NB4 (cell line): ENCODE measurements at regions not wholly inside any gene's neighbourhood (a gene's known extent, or its start where the extent isn't known, plus 50 kb on each side); places are given as distances from the start of the nearest gene placed in this dataset.

Source experiments
- MYC ChIP-seq: IDR thresholded peaks from 2 replicates; pipeline ENCODE4 v1.6.1; 2011; ENCODE audit warnings: low read depth, low read length
- POLR2A ChIP-seq: IDR thresholded peaks from 2 replicates; pipeline ENCODE4 v1.6.1; 2011; ENCODE audit warnings: mild to moderate bottlenecking; ENCODE audit not compliant: insufficient read length; ENCODE audit errors: extremely low read depth
- TF ChIP-seq, protein P1 (sequence below): IDR thresholded peaks from one replicate; pipeline ENCODE4 v1.5.1; 2012; ENCODE audit warnings: low read depth, low read length

DNA sequence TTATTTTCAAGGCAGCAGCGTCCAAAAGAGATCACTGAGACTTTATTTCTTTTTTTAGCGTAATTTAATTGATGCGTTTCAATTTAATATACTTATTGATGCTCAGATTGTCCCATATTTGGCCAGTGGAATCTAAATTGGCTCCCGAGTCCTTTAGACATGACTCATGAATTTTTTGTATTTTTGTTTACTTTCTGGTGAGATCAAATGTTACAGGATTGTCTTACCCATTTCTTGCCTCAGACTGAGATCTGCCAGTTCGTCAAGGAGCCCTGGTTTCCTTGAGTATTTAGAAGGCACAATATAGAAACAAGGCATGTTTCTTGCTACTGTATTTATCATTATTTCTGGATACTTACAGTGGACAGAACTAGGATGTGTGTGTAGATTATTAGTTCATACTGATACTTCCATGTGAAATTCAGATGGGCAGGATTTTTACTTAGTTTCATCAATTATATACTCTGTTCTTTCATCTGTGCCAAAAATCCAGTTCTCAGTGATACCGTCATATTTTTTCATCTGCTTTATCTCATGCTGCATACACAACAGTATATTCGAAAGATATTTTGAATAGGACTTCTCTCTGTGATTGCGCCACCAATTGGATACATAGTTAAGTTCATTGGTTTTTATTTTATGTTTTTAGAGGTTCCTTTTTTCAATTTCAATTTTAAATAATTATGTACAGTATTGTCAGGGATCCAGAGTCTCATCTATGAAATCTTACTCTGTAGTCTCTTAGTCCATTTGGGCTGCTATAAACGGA lies 436.9 kb upstream of the C2CD4B start:
- TF ChIP-seq MYC (no peak), POLR2A (no peak)
- TF ChIP-seq, protein P1, sequence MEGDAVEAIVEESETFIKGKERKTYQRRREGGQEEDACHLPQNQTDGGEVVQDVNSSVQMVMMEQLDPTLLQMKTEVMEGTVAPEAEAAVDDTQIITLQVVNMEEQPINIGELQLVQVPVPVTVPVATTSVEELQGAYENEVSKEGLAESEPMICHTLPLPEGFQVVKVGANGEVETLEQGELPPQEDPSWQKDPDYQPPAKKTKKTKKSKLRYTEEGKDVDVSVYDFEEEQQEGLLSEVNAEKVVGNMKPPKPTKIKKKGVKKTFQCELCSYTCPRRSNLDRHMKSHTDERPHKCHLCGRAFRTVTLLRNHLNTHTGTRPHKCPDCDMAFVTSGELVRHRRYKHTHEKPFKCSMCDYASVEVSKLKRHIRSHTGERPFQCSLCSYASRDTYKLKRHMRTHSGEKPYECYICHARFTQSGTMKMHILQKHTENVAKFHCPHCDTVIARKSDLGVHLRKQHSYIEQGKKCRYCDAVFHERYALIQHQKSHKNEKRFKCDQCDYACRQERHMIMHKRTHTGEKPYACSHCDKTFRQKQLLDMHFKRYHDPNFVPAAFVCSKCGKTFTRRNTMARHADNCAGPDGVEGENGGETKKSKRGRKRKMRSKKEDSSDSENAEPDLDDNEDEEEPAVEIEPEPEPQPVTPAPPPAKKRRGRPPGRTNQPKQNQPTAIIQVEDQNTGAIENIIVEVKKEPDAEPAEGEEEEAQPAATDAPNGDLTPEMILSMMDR, result no peak
